GM12878 (cell line): ENCODE measurements at regions not wholly inside any gene's neighbourhood (a gene's known extent, or its start where the extent isn't known, plus 50 kb on each side); places are given as distances from the start of the nearest gene placed in this dataset.

Experiments
- EGR1 ChIP-seq, 2 experiments: IDR thresholded peaks; 1 replicate in 1 of 2; 2 replicates in 1 of 2; pipeline ENCODE4 v1.6.1; 2011 to 2012; ENCODE audit warnings: low read depth in 2 of 2, low read length in 2 of 2, borderline replicate concordance in 1 of 2, mild to moderate bottlenecking in 1 of 2, moderate library complexity in 1 of 2
- IKZF2 ChIP-seq, 2 experiments: fragments of 450-650 bp; IDR thresholded peaks; 2 replicates each; pipeline ENCODE4 v1.6.1; 2017; ENCODE audit warnings: mild to moderate bottlenecking in 2 of 2, moderate library complexity in 2 of 2
- KDM1A ChIP-seq: fragments of 200-600 bp; sonication (generic); IDR thresholded peaks from 2 replicates; pipeline ENCODE4 v1.6.1; 2016; ENCODE audit warnings: borderline replicate concordance
- POLR2A ChIP-seq: IDR thresholded peaks from 2 replicates; pipeline ENCODE4 v1.6.1; 2011; ENCODE audit warnings: low read depth, mild to moderate bottlenecking, low read length
- TCF7 ChIP-seq: IDR thresholded peaks from 2 replicates; pipeline ENCODE4 v1.6.1; 2014; ENCODE audit warnings: antibody characterized with exemption, borderline replicate concordance
- TF ChIP-seq, protein P1 (sequence below): IDR thresholded peaks from 2 replicates; pipeline ENCODE4 v1.6.1; 2011; ENCODE audit warnings: mild to moderate bottlenecking, low read depth, low read length, moderate library complexity; ENCODE audit not compliant: insufficient replicate concordance
- TF ChIP-seq, protein P2 (sequence below), 3 experiments: IDR thresholded peaks in 2 of 3; conservative IDR thresholded peaks in 1 of 3; 2 replicates each; pipeline ENCODE4 v1.5.1; 2011; ENCODE audit warnings: low read depth in 3 of 3, low read length in 3 of 3, mild to moderate bottlenecking in 3 of 3, control low read depth in 2 of 3, moderate library complexity in 2 of 3, inconsistent platforms in 1 of 3, mixed read lengths in 1 of 3; ENCODE audit not compliant: control insufficient read depth in 2 of 3, insufficient read depth in 1 of 3; ENCODE audit errors: extremely low read depth in 1 of 3

DNA sequence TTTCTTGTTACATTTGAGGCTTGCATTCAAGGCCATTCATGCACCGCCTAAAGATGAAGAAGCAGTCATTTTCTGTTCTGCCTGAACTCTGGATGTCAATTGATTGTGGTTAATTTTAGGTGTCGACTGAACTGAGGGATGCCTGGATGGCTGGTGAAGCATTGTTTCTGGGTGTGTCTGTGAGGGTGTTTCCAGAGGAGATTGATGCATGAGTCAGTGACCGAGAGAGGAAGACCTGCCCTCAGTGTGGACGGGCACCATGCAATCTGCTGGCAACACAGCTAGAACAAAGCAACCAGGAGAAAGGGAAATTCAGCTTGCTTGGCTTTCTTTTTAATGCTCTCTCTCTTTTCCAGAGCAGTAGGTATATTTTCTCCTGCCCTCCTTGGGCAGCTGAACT lies 164.1 kb upstream of the ECI2 start:
- no peak for TF ChIP-seq KDM1A
- TF ChIP-seq, protein P1, sequence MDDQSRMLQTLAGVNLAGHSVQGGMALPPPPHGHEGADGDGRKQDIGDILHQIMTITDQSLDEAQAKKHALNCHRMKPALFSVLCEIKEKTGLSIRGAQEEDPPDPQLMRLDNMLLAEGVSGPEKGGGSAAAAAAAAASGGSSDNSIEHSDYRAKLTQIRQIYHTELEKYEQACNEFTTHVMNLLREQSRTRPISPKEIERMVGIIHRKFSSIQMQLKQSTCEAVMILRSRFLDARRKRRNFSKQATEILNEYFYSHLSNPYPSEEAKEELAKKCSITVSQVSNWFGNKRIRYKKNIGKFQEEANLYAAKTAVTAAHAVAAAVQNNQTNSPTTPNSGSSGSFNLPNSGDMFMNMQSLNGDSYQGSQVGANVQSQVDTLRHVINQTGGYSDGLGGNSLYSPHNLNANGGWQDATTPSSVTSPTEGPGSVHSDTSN: no peak
- TF ChIP-seq POLR2A: no peak
- TF ChIP-seq, protein P2, sequence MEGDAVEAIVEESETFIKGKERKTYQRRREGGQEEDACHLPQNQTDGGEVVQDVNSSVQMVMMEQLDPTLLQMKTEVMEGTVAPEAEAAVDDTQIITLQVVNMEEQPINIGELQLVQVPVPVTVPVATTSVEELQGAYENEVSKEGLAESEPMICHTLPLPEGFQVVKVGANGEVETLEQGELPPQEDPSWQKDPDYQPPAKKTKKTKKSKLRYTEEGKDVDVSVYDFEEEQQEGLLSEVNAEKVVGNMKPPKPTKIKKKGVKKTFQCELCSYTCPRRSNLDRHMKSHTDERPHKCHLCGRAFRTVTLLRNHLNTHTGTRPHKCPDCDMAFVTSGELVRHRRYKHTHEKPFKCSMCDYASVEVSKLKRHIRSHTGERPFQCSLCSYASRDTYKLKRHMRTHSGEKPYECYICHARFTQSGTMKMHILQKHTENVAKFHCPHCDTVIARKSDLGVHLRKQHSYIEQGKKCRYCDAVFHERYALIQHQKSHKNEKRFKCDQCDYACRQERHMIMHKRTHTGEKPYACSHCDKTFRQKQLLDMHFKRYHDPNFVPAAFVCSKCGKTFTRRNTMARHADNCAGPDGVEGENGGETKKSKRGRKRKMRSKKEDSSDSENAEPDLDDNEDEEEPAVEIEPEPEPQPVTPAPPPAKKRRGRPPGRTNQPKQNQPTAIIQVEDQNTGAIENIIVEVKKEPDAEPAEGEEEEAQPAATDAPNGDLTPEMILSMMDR (IDR thresholded peaks at IDR 0.05 in 2 of 3, conservative IDR thresholded peaks at IDR 0.05 in 1 of 3; ENCODE audit: control insufficient read depth in 2 of 3, extremely low read depth in 1 of 3, insufficient read depth in 1 of 3, low read depth in 3 of 3, low read length in 3 of 3): no peak
- TF ChIP-seq TCF7: no peak
- TF ChIP-seq EGR1 (IDR thresholded peaks at IDR 0.05; ENCODE audit: borderline replicate concordance in 1 of 2, low read depth in 2 of 2, low read length in 2 of 2): no peak
- no peak for TF ChIP-seq IKZF2 (IDR thresholded peaks at IDR 0.05)
